ENCODE measurements at regions not wholly inside any gene's neighbourhood (a gene's known extent, or its start where the extent isn't known, plus 50 kb on each side); places are given as distances from the start of the nearest gene placed in this dataset.
"Not testable (repeated sequence)": the region's sequence is repeated elsewhere in the genome, so short reads cannot be mapped to it uniquely, and the experiment has no call there.

DNA sequence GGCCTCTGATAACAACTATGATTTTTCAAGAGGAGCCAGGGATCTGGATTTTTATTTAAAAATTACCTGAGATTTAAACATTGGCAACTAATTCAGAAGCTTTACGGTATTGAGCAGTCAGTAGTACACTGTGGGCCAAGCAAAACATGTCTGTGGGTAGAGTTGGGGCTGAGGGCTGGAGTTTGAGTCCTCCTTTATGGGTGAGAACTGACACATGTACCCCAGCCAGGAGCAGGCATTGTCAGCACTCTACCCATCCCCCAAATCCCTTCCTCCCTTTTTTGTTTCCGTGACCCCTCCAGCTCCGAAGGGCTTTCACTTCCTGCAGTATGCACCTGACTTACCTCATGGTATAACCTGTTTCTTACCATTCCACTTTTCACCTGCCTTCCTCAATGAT, 131.4 kb downstream of the SNX5 start:
- no peak for DNase-seq (ENCODE audit: low read depth in 2 of 2, low spot score in 1 of 2)

DNA sequence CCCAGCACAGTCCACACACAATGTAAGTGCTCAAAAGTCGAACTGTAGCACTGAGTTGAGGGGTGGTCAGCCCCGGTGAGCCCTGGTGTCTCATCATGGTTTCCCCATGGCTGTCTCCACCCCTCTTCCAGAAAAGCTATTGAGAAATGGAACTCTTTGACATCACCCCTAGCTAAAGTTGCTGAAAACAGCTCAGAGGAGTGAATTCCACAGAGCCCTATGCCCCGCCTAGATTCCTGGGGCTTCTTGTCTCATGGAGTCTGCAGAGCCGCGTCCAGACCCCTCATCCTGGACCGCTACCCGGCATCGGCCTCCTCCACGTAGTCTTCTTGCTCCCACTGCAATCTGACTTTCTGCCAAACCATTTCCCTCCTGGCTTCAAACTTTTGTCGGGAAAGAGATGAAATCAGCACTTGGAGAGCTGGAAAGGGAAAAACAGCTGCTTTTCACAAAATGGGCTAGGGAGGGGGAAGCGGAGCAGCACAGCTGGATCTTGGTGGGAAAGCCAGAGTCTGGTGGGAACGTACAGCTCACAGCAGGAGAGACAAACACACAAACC, 132.2 kb downstream of the SNX5 start:
- no peak for DNase-seq (ENCODE audit: low read depth in 2 of 2, low spot score in 1 of 2)

DNA sequence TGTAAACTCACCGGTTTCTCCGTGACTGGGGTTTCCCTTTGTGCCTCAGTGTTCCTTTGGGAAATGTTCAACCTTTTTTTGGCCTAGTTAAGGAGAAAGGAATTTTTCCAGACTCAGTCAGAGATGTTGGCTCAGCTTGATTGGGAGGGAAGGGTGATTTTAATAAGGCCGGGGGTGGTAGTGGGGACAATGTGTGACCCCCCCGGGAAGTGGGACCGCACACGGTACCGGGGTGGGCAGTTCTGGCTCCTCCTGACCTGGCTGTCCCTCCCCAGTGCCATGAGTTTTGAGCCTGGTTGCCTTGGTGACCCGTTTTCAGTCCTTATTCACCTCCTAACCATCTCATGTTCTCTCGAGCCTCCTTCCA, 132.7 kb downstream of the SNX5 start:
- DNase-seq (ENCODE audit: low read depth in 2 of 2, low spot score in 1 of 2), result no peak

DNA sequence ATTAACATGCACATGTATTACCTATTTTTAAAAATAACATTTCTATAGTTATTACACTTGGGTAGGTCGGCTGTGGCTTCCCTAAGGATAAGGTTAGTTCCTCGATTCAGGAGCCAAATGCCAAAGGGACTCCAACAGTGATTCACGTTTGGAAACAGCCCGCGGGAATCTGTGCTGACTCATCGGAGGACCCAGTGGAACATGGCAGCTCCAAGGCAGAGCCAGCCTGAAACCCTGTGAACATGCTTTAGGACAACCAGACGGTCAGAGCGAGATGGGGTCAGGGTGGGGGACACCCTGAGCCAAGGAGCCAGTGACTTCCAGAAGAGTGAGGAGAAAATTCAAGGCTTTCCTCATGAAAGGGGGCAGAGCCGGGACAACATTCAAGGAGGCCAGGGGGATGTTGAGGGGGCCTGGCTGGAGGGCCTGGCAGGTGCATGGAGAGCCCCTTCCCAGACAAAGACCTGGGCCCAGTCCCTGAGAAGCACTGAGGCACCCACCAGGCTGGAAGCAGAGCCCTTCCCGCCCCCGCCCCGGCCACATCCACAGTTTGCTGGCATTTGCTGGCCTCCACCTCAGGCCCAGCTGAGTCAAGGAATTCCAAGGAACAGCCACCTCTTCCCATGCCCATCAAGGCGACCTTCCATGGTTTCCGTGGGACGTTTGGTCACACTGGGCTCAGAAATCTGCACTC, 133.2 kb downstream of the SNX5 start:
- DNase-seq (ENCODE audit: low read depth in 2 of 2, low spot score in 1 of 2), result no peak

DNA sequence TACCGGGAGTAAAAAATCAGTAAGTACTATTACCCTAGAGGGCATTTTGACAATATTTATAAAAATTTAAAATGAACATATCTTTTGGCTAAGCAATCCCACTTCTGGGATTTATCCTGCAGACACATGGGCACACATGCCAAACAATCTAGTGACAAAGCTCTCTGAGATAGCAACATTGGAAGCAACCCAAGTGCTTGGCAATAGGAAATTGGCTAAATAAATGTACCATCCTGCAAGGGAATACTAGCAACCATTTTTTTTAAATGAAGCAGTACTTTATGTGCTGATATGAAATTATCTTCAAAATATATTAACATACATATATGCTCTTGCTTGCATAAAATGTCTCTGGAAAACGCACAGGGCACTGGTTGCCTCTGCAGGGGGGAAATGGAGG, 133.8 kb downstream of the SNX5 start:
- no peak for DNase-seq (ENCODE audit: low read depth in 2 of 2, low spot score in 1 of 2)

DNA sequence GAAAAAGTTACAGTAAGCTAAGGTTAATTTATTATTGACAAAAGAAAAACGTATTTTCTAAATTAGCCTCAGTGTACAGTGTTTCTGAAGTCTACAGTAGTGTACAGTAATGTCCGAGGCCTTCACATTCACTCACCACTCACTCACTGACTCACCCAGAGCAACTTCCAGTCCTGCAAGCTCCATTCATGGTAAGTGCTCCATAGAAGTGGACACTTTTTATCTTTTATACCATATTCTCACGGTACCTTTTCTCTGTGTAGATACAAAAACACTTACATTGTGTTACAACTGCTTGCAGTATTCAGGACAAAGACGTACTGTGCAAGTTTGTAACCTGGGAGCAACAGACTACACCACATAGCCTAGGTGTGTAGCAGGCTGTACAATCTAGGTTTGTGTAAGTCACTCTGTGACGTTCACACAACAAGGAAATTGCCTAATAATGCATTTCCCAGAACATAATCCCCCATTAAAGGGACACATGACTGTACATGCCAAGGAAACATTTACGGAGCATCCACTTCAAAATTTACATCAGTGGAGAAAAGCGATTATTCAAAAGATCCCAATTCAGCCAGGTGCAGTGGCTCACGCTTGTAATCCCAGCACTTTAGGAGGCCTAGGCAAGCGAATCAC, 133.4 kb downstream of the BANF2 start:
- no peak for DNase-seq (ENCODE audit: low read depth in 2 of 2, low spot score in 1 of 2)

DNA sequence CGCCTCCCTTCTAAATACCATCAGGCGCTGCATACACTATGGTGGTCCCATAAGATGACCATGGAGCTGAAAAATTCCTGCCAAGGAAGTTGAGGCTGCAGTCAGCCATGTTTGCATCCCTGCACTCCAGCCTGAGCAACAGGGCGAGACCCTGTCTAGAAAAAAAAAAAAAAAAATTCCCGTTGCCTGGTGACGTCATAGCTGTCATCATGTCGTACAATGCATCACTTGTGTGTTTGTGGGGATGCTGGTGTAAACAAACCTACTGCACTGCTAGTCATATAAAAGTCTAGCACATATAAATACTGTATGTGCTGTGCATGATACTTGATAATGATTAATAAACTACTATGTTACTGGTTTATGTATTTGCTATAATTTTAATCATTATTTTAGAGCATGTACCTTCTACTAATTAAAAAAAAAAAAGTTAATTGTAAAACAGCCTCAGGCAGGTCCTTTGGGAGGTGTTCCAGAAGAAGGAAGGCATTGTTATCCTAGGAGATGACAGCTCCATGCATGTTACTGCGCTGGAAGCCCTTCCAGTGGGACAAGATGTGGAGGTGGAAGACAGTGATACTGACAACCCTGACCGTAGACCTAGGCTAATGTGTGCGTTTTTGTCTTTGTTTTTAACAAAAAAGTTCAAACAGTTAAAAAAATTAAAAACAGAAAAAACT, 132.6 kb downstream of the BANF2 start:
- no peak for DNase-seq (ENCODE audit: low read depth in 2 of 2, low spot score in 1 of 2)

DNA sequence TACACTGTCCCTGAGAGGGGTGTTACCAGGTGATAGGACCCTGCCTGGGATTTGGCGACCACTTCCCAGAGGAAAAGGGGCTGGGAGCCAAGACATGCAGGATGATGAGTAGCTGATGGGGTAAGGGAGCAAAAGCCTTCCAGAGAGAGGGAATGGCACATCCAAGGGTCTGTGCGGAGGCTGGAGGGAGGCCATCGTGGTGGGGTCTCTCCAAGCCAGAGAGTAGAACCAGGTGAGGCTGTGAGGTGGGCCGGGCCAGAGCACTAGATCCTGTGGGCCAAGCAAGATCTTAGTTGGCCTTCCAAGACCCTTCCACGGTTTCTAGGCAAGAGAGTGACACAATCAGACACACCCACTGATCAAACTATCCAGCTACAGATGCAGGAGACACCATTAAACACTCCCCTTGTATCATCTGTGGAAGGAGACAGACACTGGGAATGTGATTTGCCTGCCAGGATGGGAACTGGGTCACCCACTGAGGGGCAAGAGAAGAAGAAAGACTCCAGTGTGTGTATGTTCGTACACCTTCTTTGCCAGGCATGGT, 128.9 kb downstream of the BANF2 start:
- no peak for DNase-seq (ENCODE audit: low read depth in 2 of 2, low spot score in 1 of 2)

DNA sequence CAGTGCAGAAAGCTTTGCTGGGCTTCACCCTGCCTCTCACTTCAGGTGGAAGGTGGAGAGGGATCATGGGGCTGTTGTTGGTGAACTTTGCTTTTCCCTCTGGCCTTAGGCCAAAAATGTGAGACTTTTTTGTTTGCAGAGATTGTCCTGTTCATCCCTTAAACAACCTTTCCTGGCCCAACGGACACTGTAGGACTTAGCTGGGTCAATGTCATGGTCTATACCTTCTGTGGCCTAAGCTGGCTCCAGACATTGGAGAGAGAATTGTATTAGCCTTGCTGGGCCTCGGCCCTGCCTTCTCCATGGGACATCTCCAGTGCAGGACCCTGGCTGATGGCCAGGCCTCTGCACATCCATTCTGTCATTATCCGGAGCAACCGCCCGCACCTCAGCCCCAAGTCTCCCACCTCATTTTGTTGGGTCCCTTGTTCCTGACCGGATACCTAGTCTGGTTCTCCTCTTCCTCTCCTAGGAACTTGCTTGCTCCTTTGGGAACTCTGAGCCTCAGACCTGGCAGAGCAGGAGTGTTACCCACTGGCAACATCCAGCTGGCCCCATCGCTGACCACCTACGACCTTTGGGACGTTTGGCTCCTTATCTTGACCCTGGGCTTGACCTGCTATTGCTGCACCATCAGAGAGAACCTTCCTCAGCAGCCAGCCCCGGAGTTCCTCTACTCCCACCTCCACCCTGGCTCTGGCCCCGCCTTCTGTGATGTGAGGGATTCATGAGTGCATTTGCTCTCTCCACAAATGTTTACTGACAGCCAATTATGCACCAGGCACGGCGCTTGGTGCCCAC, 128.2 kb downstream of the BANF2 start:
- DNase-seq (ENCODE audit: low read depth in 2 of 2, low spot score in 1 of 2), result no peak

DNA sequence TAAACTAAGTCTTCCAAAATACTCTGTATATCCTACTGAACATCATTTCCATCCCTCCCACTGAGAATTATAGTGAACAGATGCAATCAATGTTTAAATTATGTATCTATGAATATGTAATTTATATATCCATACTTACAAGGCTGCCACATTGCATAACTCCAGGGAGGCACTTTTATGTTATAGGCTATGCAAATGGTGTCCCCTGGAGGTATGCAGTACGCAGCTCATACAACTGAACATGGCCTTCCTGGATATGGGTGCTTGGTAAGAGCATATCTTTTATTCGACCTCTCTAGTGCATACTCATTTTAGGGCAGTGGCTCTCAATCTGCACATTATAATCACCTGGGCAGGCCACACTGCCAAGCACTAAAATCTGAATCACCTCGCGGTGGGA, 127.3 kb downstream of the BANF2 start:
- DNase-seq (ENCODE audit: low read depth in 2 of 2, low spot score in 1 of 2), result no peak

DNA sequence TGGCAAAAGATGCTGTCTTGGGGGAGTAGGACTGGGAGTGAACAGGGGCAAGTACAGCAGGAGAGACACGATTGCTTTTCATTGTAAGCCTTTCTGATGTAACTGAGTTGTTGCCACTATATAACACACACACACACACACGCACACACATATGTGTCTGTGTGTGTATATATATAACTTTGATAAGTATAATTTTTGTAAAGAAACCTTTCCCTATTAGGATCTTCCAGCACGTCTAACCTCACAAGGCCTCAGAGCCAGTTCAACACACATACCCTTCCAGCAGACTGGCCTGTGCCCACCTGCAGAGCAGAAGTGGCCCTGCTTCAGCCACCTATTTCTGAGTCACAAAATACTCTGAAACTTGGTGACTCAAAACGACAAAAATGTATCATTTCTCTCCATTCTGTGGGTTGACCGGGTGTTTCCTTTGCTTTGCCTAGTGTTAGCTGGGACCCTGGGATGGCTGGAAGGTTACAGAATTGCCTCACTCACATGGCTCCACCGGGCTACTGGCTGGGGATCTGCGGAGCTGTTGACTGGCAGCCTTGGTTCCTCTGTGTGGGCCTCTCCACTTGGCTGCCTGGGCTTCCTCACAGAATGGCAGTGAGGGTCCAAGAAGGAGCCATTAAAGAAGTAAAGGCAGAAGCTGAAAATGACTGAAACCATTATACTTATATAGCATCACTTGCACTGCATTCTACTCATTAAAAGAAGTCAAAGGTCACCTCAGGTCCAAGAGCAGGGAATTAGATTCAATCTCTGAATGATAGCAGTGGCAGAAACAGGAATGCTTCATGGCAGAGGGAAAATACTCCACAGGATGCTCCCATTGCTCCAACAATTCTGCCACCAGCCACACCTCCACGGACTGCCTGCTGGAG, 126.4 kb downstream of the BANF2 start:
- DNase-seq (ENCODE audit: low read depth in 2 of 2, low spot score in 1 of 2), result no peak

DNA sequence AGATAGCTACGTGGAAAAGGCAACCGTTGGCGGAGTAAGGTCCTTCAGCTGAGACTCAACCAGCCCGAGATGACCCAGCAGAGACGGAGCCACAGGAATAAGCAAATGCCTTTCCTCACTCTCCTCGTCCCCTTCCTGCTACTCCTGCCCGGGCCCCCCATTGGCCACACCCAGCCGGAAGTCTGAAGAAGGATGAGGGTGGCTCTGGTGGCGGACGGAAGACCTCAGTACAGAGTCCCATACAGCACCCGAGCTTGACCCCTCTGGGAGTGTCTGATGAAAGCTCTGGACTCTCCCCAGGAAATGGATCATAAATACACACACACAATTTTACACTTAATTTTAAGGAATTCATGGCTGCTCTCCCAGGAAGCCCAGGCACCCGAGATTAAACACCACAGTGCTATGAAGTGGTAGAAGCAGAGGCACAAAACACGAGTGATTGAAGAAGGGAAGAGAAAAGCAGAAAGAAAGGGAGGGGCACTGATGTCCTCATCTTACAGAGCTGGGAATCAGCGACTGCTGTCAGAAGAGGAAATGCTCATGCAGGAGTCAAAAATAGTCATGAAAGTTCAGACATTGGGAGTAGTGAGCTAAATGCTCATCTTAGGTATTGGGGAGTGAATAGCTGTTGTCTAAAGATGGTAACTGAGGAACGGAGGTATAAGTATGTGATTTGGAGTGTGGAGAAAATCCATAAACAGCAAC, 125.6 kb downstream of the BANF2 start:
- DNase-seq (ENCODE audit: low read depth in 2 of 2, low spot score in 1 of 2), result no peak

DNA sequence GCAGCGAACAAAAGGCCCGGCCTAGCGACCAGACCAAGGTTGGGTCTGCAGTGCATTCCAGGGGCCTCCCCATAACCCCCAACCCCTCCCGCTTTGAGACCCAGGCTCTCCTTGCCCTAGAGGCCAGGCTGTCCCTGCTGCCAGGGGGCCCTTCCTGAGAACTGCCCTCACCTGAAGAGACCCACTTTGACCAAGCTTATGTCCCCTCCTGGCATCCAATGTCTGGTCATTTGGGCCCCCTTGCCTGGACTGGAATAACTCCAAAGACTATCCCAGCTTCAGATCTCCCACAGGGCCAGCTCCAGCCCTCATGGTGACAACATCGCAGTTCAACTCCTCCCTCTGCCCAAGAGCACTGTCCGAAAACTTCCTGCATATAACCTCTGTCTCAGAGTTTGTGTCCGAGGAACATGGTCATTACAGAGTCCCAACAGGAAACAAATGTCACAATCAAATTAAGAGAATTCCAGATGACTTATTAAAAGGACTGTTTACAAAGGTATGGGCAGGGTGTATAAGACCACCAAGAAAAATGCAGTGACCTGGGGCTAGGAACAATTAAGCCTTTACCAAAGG, 125.0 kb downstream of the BANF2 start:
- no peak for DNase-seq (ENCODE audit: low read depth in 2 of 2, low spot score in 1 of 2)

DNA sequence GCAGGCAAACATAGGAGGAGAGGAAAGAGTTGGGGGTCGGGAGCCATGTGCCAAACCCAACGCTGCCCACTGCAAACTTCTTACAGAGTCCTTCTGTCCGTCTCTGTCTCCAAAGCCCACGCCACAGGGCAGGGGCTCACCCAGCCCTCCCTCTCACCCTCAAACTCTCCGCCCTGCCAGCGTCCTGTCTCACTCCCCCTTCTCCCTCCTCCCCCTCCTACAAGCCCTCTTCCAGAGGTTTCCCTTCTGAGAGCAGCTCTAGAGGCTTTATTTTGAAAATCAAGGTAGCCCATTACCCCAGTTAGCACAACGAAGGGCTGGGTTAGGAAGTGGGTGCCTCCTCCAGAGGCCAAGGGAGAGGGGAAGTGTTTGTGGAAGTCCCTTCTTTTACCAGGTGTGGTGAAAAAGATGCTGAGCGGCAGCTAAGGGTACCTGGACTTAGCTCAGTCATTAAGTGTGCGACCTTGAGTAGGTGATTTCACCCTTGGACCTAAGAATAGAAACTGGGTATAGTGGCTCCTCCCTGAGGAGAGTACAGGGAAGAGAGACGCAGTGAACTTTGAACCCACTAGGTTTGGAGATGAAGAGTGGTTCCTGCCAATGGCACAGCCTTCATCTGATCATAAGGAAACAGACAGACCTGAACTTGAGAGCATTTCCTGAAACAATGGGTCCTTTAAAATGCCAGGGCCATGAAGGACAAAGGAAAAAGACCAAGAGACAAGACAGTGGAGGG, 123.8 kb downstream of the BANF2 start:
- DNase-seq (ENCODE audit: low read depth in 2 of 2, low spot score in 1 of 2), result no peak

DNA sequence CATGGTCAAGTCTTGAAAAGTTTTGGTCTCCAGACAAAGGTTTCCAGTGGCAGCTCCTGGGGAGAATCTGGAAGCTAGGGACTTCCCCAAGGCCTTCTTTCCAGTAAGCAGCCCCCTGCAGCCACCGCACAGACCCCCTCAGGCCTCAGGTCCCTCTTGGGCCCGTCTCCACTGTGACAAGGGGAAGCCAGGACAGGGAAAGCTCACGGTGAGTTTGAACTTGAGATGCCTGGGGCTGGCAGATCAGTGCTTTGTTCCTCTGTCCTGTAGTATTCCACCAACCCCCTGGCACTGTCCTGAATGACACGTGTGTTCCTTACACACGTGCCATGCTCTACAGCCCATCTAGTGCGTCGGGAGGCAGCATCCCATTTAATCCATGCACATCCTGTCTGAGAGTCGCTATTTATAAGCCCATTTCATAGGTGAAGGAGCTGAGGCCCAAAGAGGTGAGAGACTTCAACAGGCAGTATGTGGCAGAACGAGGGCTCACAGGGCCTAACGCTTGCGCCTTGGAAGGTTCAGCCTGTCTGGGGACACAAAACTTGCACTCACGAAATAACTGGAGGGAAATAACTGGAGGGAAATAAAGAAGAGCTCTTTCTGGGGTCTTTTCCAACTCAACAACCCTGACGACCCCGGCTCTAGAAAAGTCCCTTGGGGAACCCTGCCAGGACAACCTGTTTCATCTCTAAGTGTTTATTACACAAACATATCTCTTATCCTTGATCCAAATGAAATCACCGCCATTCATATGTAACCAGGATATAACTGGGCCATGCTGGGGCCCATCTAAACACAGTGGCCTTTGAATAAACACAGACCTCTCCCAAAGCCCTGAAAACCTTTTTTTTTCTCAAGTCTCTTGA, 123.0 kb downstream of the BANF2 start:
- DNase-seq (ENCODE audit: low read depth in 2 of 2, low spot score in 1 of 2), result no peak

DNA sequence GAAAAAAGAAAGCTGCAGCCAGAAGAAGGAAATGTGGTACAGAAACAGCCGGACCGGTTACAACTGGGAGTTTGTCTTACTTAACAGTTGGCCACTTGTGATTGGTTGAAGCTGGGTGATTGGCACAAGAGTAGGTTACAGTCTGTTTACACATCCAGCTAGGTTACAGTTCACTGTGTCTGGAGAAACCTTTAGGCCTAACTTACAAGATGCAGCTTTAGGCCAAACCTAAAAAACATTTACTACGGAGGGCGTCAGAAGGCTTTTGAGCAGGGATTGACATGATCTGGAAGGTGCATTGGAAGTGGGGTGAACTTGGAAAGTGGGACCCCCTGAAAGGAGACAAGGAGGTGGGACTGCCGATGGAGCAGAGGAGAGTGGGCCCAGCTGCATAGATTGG, 122.3 kb downstream of the BANF2 start:
- DNase-seq (ENCODE audit: low read depth in 2 of 2, low spot score in 1 of 2), result no peak

DNA sequence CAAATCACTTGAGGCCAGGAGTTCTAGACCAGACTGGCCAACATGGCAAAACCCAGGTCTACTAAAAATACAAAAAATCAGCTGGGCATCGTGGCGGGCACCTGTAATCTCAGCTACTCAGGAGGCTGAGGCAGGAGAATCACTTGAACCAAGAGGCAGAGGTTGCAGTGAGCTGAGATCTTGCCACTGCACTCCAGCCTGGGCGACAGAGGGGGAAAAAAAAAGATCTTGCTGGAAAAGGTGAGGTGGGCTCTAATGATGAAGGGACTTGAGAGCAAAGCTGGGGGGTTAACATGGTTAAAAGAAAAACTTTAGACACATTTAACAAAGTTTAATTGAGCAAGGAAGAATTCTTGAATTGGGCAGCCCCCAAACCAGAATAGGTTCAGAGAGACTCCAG, 121.8 kb downstream of the BANF2 start:
- DNase-seq (ENCODE audit: low read depth in 2 of 2, low spot score in 1 of 2), result not testable (repeated sequence)

All from stimulated activated CD8-positive, alpha-beta memory T cell treated with anti-CD3 and anti-CD28 coated beads, Interleukin-4, amount 100 ng/mL, for 4 hours (primary cell).